DMS53 treated with DMSO at 0.1 percent for 48 hours (cell line): ENCODE measurements at regions not wholly inside any gene's neighbourhood (a gene's known extent, or its start where the extent isn't known, plus 50 kb on each side); places are given as distances from the start of the nearest gene placed in this dataset.
A peak's percentile ranks its signal among the peaks of the same experiment; 100 is the strongest.
"Not testable (repeated sequence)": the region's sequence is repeated elsewhere in the genome, so short reads cannot be mapped to it uniquely, and the experiment has no call there.

Experiments used
- DNase-seq: peaks from one replicate; lab custom pipeline; 2025; ENCODE audit not compliant: unreplicated experiment; lab: John Stamatoyannopoulos, UW

DNA sequence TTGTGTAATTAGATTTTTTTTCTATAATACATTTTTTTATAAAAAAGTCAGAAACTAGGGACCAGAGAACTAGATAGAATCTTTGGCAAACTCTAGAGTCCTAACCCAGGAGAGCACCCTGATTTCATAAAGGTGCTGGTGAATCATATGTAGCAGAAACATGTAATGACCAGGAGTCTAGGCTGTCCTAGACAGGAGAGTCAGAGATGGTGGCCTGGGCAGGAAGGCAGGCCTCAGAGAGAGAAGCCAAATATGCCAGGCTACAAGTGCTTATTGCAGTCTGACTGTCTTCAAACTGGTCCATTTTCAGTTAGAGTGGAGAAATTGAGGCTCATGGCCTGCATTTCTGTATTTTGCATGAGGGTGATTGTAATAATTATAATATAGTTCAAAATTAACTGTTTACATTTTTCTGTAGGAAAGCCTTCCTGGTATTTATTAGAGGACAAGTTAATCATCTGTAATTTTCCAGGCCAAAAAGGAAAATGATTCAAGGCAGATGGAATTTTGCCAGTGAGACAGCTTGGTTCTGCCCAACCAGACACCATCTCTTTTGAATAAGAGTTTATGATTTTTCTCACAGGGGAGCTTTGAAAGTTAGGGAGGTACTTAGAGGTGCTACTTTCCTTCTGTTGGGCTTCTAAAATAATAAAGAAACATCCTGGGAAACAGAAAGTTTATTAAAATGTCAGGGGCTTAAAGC, 129.8 kb downstream of the S1PR1 start:
- no peak for DNase-seq

DNA sequence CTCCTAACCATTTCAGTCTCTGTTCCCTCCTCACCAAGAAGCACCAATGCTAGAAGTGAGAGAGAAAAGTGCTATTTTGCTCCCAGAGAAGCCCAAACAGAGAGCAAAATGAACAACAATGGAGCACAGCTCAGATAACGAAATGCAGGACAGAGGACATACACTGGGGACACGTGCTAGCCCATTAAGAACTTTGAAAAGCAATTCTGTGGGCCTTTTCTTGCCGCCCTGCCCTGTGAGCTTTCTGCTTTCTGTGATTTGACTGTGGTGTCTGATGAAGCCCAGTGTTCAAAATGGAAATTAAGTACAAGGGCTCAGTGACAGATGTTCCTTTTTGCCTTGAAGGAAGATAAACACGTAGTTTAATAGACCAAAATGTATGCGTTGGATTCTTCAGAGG, 130.8 kb downstream of the S1PR1 start:
- no peak for DNase-seq

DNA sequence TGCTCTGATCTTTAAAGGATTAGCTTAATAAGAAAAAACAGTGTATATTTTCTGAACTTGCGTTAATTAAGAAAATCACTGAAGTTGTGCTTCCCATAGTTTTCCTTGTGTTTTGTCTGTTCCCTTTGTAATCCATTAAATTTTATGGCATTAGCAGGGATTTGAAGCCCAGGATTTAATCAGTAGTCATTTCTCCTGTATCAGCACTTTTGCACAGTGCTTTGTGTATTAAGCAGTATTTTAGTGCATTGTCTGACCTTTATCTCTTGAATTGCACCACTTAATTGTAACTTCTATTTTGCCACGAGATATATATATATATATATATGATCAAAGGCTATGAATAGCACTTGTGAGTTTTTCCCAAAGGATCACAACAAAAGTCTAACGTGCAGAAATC, 133.7 kb downstream of the S1PR1 start:
- DNase-seq, result no peak

- DNase-seq, result peak; percentile 77
Measured at GRCh38 chr1:101371259-101371658, 134.4 kb downstream of the S1PR1 start.

DNA sequence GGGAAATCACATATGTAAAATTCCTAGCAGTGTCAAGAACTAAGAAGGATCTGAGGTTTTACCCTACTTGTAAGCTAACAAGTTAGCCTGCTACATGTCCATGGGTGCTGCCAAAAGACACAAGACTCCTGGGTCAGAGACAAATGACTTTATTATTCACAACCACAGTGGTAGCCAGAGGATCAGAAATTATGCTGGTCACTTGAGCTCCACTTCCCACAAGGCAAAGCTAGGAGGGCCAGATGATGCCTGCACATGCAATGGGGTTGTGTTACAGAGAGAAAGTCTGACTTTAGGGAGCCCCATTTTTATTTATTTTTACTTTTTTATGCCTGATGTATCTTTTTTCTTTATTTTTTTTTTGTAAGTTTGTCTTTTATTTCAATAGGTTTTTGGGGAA, 136.8 kb downstream of the S1PR1 start:
- DNase-seq, result no peak

- DNase-seq, result not testable (repeated sequence)
Measured at GRCh38 chr1:101375448-101375847, 138.6 kb downstream of the S1PR1 start.

DNA sequence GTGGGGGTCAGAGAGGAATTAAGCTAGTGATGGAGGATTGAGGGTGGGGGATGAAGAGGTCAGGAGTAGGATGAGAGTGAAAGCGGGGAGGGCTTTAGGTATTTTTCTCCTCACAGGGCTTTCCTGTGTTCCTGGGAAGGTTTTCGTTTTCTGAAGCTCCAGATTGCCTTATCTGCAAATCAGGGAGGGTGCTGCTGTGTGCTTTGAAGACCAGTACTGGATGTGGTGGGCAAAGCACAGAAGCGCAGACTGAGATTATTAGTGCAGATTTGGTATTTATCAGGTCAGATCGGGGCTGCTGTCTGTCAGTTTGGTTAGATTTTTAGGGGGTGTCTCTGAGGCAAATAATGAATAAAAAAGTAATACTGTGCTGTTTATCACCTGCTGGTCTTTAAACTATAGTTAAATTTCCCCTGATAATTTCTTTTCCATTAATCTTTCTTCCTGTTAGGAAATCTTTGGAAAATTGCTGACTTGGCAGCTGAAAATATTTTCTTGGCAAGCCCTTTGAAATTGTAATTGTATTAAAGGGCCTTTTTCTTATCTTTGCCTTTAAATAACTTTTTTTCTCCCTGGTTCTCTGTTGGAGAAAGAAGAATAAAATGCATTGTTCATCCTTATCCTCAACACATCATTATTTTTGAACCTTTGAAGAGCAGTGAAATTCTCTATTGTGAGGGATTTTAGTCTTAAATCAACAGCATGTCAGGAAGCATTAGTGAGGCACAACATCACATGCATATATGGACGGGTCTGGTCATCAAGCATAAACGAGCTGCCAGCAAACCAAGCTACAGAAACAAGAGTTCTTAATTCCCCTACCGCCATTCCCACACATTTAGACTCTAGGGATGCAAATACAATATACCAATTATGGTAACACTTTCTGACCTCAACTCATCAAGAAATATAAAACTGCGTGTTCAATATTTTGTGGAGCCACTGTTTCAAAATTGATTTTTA, 139.6 kb downstream of the S1PR1 start:
- no peak for DNase-seq

- DNase-seq, result no peak
Measured at GRCh38 chr1:101377084-101377835, 140.4 kb downstream of the S1PR1 start.

DNA sequence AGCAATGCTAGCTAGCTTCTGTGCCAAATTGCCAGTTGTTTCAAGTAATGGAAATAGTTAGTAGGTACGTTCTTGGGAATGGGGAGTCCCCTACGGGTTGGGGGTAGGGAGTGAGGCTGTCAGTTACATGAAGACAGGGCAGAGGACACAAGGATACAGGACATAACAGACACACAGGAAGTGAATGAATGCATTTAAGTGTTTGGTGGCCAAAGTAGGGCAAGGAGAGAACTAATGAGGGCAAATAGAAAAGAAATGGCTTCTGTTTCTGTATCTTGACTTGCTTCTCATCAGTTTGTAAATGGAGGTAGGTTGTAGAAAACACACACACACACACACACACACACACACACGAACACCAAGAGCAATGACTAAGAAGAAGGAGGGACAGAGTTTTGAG, 142.2 kb downstream of the S1PR1 start:
- DNase-seq, result no peak

DNA sequence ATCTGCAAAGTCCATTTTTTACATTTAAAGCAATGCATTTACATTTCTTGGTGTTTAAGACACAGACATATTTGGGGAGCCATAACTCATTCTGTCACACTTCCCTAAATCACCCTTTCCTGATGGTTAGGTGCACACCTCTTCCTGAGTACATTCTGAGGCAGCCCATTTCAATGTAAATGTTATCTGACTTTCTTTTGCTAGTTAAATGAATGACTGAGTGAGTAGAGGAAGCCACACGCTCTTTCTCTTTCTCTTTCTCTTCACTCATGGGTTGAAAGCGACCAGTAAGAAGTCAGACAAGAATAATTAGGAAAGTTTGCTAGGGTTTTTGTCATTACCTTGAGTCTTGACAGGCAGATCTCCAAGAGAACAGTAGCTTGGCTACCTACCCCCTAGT, 143.1 kb downstream of the S1PR1 start:
- DNase-seq, result no peak

- DNase-seq, result no peak
Measured at GRCh38 chr1:101382135-101382534, 145.3 kb downstream of the S1PR1 start.

DNA sequence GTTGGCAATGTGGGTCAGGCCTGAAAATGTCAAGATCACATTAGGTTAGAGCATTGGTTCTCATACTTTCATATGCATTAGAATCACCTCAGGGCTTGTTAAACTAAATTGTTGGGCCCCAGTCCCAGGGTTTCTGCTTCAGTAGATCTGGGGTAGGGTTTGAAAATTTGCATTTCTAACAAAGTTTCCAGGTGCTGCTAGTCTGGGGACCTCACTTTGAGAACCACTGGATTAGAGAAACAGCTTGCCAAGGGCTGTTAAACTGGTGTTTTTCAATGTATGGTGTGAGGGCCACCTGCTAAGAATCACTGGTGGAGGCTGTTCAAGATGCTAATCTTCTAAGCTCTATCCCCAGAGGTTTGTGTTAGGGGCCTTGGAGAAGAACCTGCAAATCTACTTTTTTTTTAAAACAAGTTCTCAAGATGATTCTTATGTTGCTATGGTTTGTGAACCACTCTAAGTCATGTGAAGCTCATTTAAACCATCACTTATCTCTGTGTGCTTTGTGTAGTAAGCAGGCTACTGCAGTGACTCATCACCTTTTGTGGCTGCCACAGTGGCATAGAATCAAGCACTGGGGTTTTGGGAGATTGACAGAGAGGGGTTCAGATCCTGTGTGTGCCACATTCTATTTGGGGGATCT, 152.2 kb downstream of the S1PR1 start:
- DNase-seq, result peak; percentile 86

GRCh38 chr1:101389547-101389929, 152.7 kb downstream of the S1PR1 start:
- DNase-seq, result no peak

- DNase-seq, result no peak
Measured at GRCh38 chr1:101392552-101392951, 155.7 kb downstream of the S1PR1 start.

GRCh38 chr1:101394041-101394440, 157.2 kb downstream of the S1PR1 start:
- DNase-seq, result no peak

DNA sequence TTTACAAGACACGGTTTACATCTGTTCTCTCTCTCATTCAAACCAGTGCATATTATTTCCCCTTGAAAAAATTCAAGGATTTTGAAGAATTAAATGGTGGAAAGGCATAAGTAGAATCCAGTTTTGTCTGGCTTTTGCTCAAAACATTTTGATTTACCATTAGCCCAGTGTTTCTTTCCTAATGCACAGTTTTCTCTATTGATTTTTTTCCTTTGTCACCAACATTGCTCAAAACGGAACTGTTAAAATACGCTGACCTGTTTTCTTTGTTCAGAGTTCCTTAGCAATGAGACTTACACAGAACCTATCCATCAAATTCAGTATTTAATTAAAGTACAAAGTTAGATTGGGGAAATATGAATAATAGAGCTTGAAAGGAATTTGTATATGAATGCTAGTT, 162.4 kb downstream of the S1PR1 start:
- DNase-seq, result no peak

GRCh38 chr1:101406271-101406670, 169.5 kb downstream of the S1PR1 start:
- DNase-seq, result no peak

GRCh38 chr1:101406681-101407080, 169.9 kb downstream of the S1PR1 start:
- no peak for DNase-seq

GRCh38 chr1:101407505-101408211, 170.8 kb downstream of the S1PR1 start:
- DNase-seq, result no peak

DNA sequence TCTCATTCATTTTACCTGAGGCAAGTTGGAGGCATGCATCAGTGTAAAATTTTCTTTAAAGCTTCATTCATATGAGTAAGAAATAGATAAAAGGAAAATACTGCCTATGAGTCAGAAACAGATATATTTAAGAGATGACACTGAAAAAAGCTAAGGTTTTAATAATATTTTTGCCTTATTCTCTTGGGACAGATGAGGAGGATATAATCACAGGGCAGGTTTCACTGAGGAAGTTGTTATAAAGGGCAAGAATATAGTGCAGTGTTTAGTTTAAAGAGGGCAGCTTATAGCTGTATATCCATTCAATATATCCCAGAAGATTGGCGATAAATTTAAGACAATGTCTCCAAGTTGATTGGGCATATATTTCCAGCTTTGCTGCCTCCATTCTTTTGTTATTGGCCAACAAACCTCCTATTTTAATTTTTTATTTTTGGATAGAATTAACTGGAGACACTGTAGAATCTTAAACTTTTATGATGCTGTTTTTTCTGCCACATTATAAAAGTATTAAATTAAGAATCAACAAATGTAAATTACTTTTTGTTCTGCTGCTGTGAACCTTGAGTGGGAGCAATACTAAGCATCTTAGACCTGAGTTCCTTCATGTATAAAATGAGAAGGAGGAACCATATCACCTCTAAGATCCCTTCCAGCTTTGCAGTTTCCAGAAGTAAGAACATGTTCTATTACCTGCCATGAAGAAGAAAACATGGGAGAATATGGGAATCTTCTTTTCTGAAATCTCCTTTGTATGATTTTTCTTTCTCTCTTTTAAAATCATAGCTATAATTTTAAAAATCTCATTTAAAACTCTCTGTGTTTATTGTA, 171.6 kb downstream of the S1PR1 start:
- DNase-seq, result no peak
